HG03139 (cell line): ENCODE measurements at regions not wholly inside any gene's neighbourhood (a gene's known extent, or its start where the extent isn't known, plus 50 kb on each side); places are given as distances from the start of the nearest gene placed in this dataset.
A peak's percentile ranks its signal among the peaks of the same experiment; 100 is the strongest.

Source experiments
- ATAC-seq: cut with Tn5 transposase; IDR thresholded peaks from one replicate; pipeline ENCODE4 v1.9.1; 2021; ENCODE audit not compliant: unreplicated experiment

DNA sequence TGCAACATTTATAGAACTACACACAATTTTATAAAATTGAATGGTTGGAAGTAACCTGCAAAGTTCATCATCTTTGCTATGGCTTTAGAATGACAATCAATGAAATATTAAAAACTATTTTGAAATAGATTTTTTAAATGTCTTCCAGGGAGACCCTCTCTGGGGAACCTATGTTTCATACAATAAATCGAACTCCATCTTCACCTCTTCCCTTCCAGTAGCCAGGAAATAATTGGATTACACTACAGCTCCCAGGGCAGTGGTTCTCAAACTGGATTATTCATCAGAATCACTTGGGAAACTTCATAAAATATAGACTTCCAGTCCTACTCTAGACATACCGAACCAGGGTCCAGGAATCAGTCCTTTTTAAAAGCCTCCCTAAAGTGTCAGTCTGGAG, 328.4 kb downstream of the DUSP6 start:
- ATAC-seq: no peak

DNA sequence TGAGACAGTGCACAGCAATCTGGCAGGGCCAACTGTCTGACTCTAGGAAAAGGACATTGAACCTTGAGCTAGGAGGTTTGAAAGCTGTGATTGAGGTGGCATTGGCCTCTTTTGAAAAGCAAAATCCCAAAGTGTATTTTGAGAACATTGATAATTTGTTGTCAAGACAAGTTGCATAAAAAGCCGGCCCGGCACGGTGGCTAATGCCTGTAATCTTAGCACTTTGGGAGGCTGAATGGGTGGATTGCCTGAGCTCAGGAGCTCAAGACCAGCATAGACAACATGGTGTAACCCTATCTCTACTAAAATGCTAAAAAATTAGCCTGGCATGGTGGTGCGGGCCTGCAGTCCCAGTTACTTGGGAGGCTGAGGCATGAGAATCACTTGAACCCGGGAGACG, 331.6 kb downstream of the DUSP6 start:
- ATAC-seq: no peak

GRCh38 chr12:89020121-89020480, 332.2 kb downstream of the DUSP6 start:
- ATAC-seq: no peak

DNA sequence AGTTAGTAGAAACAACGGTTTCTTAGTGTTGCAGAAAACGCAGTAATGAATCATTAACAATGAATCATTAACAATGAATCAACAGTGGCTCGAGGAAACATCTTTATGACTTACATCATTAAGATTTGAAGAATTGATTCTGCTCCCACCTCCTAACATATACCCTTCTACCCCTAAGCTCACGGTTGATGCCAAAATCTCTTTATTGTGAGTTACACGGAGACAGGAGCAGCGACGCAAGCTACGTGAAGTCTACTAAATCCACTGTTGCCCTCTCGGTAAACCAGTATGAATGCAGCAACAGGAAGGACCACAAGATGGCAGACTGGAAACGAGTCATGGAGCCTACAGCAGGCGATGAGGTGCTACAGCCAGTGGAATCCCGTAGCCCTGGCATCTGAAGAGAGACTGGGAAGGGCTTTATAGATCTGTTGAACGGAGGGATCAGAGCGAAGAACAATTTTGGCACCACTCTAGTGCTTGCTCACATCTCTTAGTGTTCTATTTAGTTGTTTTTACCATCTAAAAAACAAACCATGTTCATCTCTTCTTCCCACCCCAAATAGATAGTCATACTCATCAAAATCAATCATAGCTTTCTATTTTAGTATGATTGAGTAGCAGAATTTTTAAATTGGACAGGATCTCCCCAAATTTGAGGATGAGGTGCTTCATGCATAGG, 332.7 kb downstream of the DUSP6 start:
- ATAC-seq: peak; percentile 94

- ATAC-seq: no peak
These were observed 335.1 kb downstream of the DUSP6 start for GRCh38 chr12:89016970-89017778.

- ATAC-seq: no peak
These were observed 336.9 kb downstream of the DUSP6 start for GRCh38 chr12:89015419-89015818.

DNA sequence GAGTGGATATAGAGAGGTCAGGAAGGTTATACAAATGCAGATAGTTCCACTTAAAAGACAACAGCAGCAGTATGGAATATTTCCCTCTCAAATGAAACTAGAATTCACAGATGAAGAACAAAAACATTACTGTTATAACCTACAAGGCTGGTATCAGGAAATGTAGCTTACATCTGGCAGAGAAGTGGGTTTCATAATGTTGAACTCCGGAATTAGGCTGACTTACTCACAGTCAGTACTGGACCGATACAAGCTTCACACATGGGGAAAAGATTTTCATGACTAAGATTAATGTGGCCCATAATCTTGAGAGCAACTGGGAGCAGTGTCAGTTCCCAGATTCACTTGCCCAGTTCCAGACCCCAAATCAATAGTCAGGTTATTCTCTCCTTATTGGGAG, 353.9 kb downstream of the DUSP6 start:
- no peak for ATAC-seq

- ATAC-seq: no peak
These were observed 356.0 kb downstream of the DUSP6 start for GRCh38 chr12:88996200-88996788.

DNA sequence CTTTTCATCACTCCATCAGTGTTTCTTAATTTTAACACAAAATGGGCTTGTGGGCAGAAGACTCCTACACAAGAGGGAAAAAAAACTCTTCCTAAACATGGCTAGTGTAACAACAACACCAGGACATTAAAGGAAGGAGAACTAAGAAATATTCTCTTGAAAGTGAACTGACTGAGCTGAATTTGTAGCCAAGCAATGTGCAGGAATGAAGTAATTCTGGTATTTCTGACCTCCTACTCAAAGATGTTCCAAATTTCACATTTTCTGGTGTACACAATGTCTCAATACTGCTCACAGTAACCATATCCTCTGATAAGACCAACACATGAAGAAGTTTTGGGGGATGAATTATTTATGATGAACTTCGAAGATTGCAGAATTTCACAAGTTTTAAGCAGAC, 357.3 kb downstream of the DUSP6 start:
- ATAC-seq: no peak

DNA sequence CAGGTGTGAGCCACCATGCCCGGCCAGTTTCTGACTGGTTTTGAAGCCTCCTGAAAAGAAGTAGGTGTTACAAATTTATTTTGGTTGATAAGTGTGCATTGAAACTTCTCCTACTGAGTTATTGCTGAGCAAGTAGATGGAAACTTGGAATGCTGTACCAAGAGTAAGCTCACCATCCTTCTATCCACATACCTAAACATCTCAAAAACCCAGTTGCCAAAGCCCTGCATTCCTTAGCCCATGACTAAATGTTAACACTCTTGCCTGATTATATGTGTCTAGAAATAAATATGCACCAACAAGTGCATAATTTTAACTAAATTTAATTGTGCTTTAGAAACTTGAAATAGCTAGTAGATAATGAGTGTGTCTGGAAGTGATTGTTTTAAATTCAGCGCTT, 357.8 kb downstream of the DUSP6 start:
- no peak for ATAC-seq

- no peak for ATAC-seq
These were observed 358.6 kb downstream of the DUSP6 start for GRCh38 chr12:88993651-88994050.

DNA sequence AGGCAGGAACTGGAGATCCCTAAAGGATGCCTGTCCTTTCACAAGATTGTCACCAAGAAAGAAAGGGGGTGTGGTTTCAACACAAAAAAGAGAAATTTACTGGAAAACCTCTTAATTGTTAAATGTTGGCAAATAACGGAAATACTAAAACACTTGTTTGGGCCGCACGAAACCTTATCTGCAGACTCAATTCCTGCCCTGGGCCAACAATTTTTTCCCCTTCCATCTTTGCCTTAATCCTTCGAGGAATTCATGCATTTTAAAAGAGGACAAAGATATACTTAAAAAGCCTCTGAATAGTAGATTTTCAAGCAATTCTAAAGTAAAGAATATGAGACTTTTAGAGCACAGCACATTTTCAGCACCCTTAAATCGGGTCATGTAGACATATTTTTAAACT, 366.2 kb downstream of the DUSP6 start:
- no peak for ATAC-seq

DNA sequence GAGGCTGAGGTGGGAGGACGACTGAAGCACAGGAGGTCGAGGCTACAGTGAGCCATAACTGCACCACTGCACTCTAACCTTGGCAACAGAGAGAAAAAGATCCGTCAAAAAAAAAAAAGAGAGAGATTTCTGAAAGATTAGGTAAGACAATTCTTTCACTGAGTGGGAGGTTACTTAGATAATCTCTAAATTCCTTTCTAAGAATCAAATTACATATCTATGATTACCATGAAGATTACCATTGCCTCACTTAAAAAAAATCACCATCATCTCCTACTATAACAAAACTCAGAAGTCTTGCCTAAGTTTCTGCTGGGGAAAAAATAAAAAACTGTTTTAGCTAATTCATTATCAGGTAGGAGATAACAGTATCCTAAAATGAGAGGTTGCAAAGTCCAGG, 366.7 kb downstream of the DUSP6 start:
- no peak for ATAC-seq

- ATAC-seq: no peak
These were observed 367.3 kb downstream of the DUSP6 start for GRCh38 chr12:88985011-88985410.

GRCh38 chr12:88982694-88983093, 369.6 kb downstream of the DUSP6 start:
- ATAC-seq: no peak

DNA sequence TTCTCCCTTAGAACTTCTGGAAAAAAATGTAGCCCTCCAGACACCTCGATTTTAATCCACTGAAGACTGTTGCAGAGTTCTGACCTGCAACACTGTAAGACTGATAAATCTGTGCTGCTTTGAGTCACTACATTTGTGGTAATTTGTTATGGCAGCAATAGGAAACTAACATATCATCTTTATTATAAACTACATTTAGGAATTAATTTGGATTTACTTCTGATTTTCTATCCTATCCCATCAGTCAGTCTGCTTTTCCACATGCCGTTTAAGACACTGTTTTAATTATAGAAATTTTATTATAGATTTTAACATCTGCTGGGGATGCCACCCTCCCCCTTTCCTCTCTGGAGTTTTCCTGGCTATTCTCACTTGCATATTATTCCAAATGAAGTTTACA, 375.2 kb downstream of the DUSP6 start:
- ATAC-seq: no peak

- ATAC-seq: no peak
These were observed 378.3 kb downstream of the DUSP6 start for GRCh38 chr12:88973998-88974397.

DNA sequence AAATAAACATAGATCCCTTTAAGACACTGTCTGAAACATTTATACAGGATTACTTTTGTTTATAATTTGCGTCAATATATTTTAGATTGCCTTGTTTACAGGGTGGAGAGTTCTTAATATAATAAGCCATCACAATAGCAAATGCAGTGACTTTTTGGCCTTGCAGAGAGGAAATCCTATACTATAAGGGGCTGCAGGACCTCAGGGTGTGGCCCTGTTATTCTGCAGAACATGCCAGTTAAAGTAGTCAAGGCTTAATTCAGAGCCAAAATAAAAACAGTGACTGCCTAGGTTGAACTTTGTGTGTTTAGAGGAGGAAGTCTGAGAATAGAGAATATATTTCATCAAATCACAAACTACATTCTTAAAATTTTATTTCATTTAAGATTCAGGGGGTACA, 381.6 kb downstream of the DUSP6 start:
- ATAC-seq: no peak

- ATAC-seq: no peak
These were observed 383.2 kb downstream of the DUSP6 start for GRCh38 chr12:88969127-88969526.

GRCh38 chr12:88960213-88960878, 380.1 kb upstream of the KITLG start:
- ATAC-seq: no peak

GRCh38 chr12:88958946-88959345, 378.7 kb upstream of the KITLG start:
- no peak for ATAC-seq

GRCh38 chr12:88958153-88958552, 377.9 kb upstream of the KITLG start:
- ATAC-seq: no peak
